ENCODE measurements at regions not wholly inside any gene's neighbourhood (a gene's known extent, or its start where the extent isn't known, plus 50 kb on each side); places are given as distances from the start of the nearest gene placed in this dataset.

GRCh38 chr5:124262991-124263571 lies 483.4 kb downstream of the ZNF608 start:
- Histone ChIP-seq H3K14ac (ENCODE audit: insufficient read length) (no peak overlapping the region), H2BK5ac (ENCODE audit: low read depth, low read length) (no peak overlapping the region), H3K23me2 (ENCODE audit: low read depth, low read length) (no peaks in the 10 kb centered on the region), H2AK5ac (ENCODE audit: low read depth, low read length) (no peak overlapping the region), H3K18ac (ENCODE audit: extremely low read depth, low read length) (no peak overlapping the region), H3K27me3 (replicated peaks in 1 of 4; ENCODE audit: control insufficient read depth in 3 of 4, extremely low read depth in 1 of 4, insufficient read depth in 3 of 4, low read length in 3 of 4) (no peaks in the 10 kb centered on the region), H3K27ac (ENCODE audit: low read depth, low read length) (no peak overlapping the region), H3K56ac (replicated peaks; ENCODE audit: insufficient read length, low read depth, low read length) (no peak overlapping the region), H3K79me1 (ENCODE audit: low read depth, low read length) (no peaks in the 10 kb centered on the region), H2BK120ac (replicated peaks; ENCODE audit: low read depth, low read length) (no peak overlapping the region), H3K4me2 (ENCODE audit: insufficient read depth in 1 of 2, low read depth in 2 of 2, low read length in 2 of 2) (peak overlapping the region; percentile 33 to 55; a peak in 3 of 4 replicates), H2BK20ac (ENCODE audit: low read length) (peak overlapping the region; percentile 56; the same call in 1 of the 2 replicates), H3K4me3 (ENCODE audit: extremely low read depth in 1 of 4, insufficient read depth in 2 of 4, low read depth in 3 of 4, low read length in 4 of 4) (0 out of 8 replicates have a peak overlapping the region, but pooled peaks of 1 of the 4 experiments have one; percentile 16), H3K4me1 (replicated peaks in 1 of 4; ENCODE audit: control insufficient read depth in 3 of 4, insufficient read depth in 4 of 4, low read length in 3 of 4) (peaks cover 1 to 20% (median 17%) of the 10 kb centered on the region in 4 experiments; a peak in 5 of 7 replicates), H3K9ac (replicated peaks in 1 of 4; ENCODE audit: extremely low read depth in 1 of 4, low read depth in 3 of 4, low read length in 3 of 4) (no peak overlapping the region), H2AFZ (ENCODE audit: low read length) (no peak overlapping the region), H3K36me3 (ENCODE audit: control insufficient read depth in 2 of 4, insufficient read depth in 4 of 4, low read length in 3 of 4) (no peaks in the 10 kb centered on the region), H4K8ac (ENCODE audit: extremely low read depth, insufficient read depth, low read length) (no peak overlapping the region), H2BK12ac (ENCODE audit: low read depth, low read length) (no peak overlapping the region), H3K9me3 (ENCODE audit: insufficient read depth in 2 of 2, low read depth in 1 of 2, low read length in 1 of 2) (no peaks in the 10 kb centered on the region; a peak in 1 of 4 replicates), H3K79me2 (ENCODE audit: control insufficient read depth in 1 of 2, insufficient read depth in 2 of 2, low read length in 2 of 2) (no peaks in the 10 kb centered on the region), H2BK15ac (ENCODE audit: low read length) (no peak overlapping the region), H4K20me1 (replicated peaks in 1 of 2; ENCODE audit: control insufficient read depth in 1 of 2, insufficient read depth in 2 of 2, low read length in 2 of 2) (no peaks in the 10 kb centered on the region), H3K4ac (replicated peaks; ENCODE audit: insufficient read length, low read depth, low read length) (no peak overlapping the region), H4K91ac (replicated peaks; ENCODE audit: insufficient read length, low read length) (no peak overlapping the region), H4K5ac (ENCODE audit: insufficient read length, low read depth, low read length) (no peak overlapping the region), H3K23ac (ENCODE audit: insufficient read length) (no peak overlapping the region)
- POLR2A ChIA-PET (ENCODE audit: partially characterized antibody) = interaction anchor here (2.1 kb wide), 1 partner anchor 26 kb away, joined by 4 read pairs; no protein-coding TSS in a partner anchor
- WGBS, 2 experiments (ENCODE audit: extremely low coverage in 1 of 2, insufficient coverage in 1 of 2, insufficient read length in 1 of 2, insufficient replicate concordance in 2 of 2, low coverage in 1 of 2, low lambda C conversion rate in 2 of 2, missing lambda C conversion rate in 1 of 2) = 66% methylated on average over 1 of the region's 1 CpG; no CpG with 5 or more reads in 1 of the 2 experiments
- CTCF ChIA-PET (ENCODE audit: partially characterized antibody) = interaction anchor here (0.6 to 0.7 kb wide), 2 partner anchors 29 to 387 kb away, joined by 3 read pairs; no protein-coding TSS in a partner anchor
- FAIRE-seq = no peak
- DNase-seq (ENCODE audit: low read depth in 1 of 2, low spot score in 2 of 2) = no peak
- TF ChIP-seq POLR2AphosphoS5 (IDR thresholded peaks at IDR 0.05; ENCODE audit: low read depth, low read length) (no peak), NRF1 (IDR thresholded peaks at IDR 0.05; ENCODE audit: low read depth, low read length) (no peak), RAD21 (IDR thresholded peaks at IDR 0.05 in 1 of 2, conservative IDR thresholded peaks at IDR 0.05 in 1 of 2; ENCODE audit: low read depth in 2 of 2, low read length in 2 of 2) (no peak), BRCA1 (IDR thresholded peaks at IDR 0.05; ENCODE audit: low read depth, low read length) (no peak), SAP30 (IDR thresholded peaks at IDR 0.05; ENCODE audit: insufficient read depth, insufficient replicate concordance, low read length) (no peak), JUN (IDR thresholded peaks at IDR 0.05; ENCODE audit: low read depth, low read length) (no peak), NANOG (IDR thresholded peaks at IDR 0.05; ENCODE audit: insufficient read depth, low read depth, low read length, poor library complexity, severe bottlenecking) (no peak), GTF2F1 (IDR thresholded peaks at IDR 0.05; ENCODE audit: borderline replicate concordance, low read depth, low read length) (no peak), RNF2 (IDR thresholded peaks at IDR 0.05; ENCODE audit: borderline replicate concordance, low read depth, low read length, missing control alignments, poor library complexity, severe bottlenecking) (no peak)

All from H1 (cell line).